ENCODE measurements at regions not wholly inside any gene's neighbourhood (a gene's known extent, or its start where the extent isn't known, plus 50 kb on each side); places are given as distances from the start of the nearest gene placed in this dataset.

GRCh38 chr2:15766911-15767597, 173.3 kb upstream of the MYCN start:
- TF ChIP-seq CTCF (IDR thresholded peaks at IDR 0.05), result no peak
- Mint-ChIP-seq H3K4me3 (ENCODE audit: unreplicated experiment) (no peak overlapping the region), H3K4me1 (ENCODE audit: low read depth) (peaks cover 5% of the 10 kb centered on the region), H3K27me3 (ENCODE audit: low read depth) (peaks cover 16% of the 10 kb centered on the region), H3K36me3 (ENCODE audit: low read depth) (no peaks in the 10 kb centered on the region), H3K9me3 (ENCODE audit: low read depth) (no peaks in the 10 kb centered on the region), H3K27ac (ENCODE audit: unreplicated experiment) (no peak overlapping the region)
- no peak for DNase-seq (ENCODE audit: low spot score)

- no peak for TF ChIP-seq CTCF (IDR thresholded peaks at IDR 0.05)
- H3K27me3 Mint-ChIP-seq (ENCODE audit: low read depth), result peaks cover 16% of the 10 kb centered on the region
- no peak overlapping the region for H3K27ac Mint-ChIP-seq (ENCODE audit: unreplicated experiment)
- no peaks in the 10 kb centered on the region for H3K9me3 Mint-ChIP-seq (ENCODE audit: low read depth)
- no peak overlapping the region for H3K4me3 Mint-ChIP-seq (ENCODE audit: unreplicated experiment)
- H3K36me3 Mint-ChIP-seq (ENCODE audit: low read depth), result no peaks in the 10 kb centered on the region
- DNase-seq (ENCODE audit: low spot score), result no peak
- H3K4me1 Mint-ChIP-seq (ENCODE audit: low read depth), result peaks cover 5% of the 10 kb centered on the region
Observed at GRCh38 chr2:15767679-15768078, 172.7 kb upstream of the MYCN start.

- no peaks in the 10 kb centered on the region for H3K9me3 Mint-ChIP-seq (ENCODE audit: low read depth)
- no peak for DNase-seq (ENCODE audit: low spot score)
- H3K27ac Mint-ChIP-seq (ENCODE audit: unreplicated experiment), result no peak overlapping the region
- peaks cover 3% of the 10 kb centered on the region for H3K4me1 Mint-ChIP-seq (ENCODE audit: low read depth)
- no peak overlapping the region for H3K4me3 Mint-ChIP-seq (ENCODE audit: unreplicated experiment)
- H3K27me3 Mint-ChIP-seq (ENCODE audit: low read depth), result peaks cover 15% of the 10 kb centered on the region
- H3K36me3 Mint-ChIP-seq (ENCODE audit: low read depth), result no peaks in the 10 kb centered on the region
- no peak for TF ChIP-seq CTCF (IDR thresholded peaks at IDR 0.05)
Observed at GRCh38 chr2:15768142-15768541, 172.2 kb upstream of the MYCN start.

- Mint-ChIP-seq H3K36me3 (ENCODE audit: low read depth) (no peaks in the 10 kb centered on the region), H3K27ac (ENCODE audit: unreplicated experiment) (no peak overlapping the region), H3K4me1 (ENCODE audit: low read depth) (no peaks in the 10 kb centered on the region), H3K9me3 (ENCODE audit: low read depth) (no peaks in the 10 kb centered on the region), H3K27me3 (ENCODE audit: low read depth) (peaks cover 12% of the 10 kb centered on the region), H3K4me3 (ENCODE audit: unreplicated experiment) (no peak overlapping the region)
- no peak for DNase-seq (ENCODE audit: low spot score)
- TF ChIP-seq CTCF (IDR thresholded peaks at IDR 0.05), result no peak
Observed at GRCh38 chr2:15768615-15769014, 171.7 kb upstream of the MYCN start.

GRCh38 chr2:15769235-15769634, 171.1 kb upstream of the MYCN start:
- no peak for DNase-seq (ENCODE audit: low spot score)
- Mint-ChIP-seq H3K4me3 (ENCODE audit: unreplicated experiment) (no peak overlapping the region), H3K9me3 (ENCODE audit: low read depth) (no peaks in the 10 kb centered on the region), H3K4me1 (ENCODE audit: low read depth) (no peaks in the 10 kb centered on the region), H3K27ac (ENCODE audit: unreplicated experiment) (no peak overlapping the region), H3K27me3 (ENCODE audit: low read depth) (peaks cover 12% of the 10 kb centered on the region), H3K36me3 (ENCODE audit: low read depth) (no peaks in the 10 kb centered on the region)
- no peak for TF ChIP-seq CTCF (IDR thresholded peaks at IDR 0.05)

Measured in chondrocyte (in vitro differentiated cells).